ENCODE measurements at regions not wholly inside any gene's neighbourhood (a gene's known extent, or its start where the extent isn't known, plus 50 kb on each side); places are given as distances from the start of the nearest gene placed in this dataset.
A peak's percentile ranks its signal among the peaks of the same experiment; 100 is the strongest.

DNA sequence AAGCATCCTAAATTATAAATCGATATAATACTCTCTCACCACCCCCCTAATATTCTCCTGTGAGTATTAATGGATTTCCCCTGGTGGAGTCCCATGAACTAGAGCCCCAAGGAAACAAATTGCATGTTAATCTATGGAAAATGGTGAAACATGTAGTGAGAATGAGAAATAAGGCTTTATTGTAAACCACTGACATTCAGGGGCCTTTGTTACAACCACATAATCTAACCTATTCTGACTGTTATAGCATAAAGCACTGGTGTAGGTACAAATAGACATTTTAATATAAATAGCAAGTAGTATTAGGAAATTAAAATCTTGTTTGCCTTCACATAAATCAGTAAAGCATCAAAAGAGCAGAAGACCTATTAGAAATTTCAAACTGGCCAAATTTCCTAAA is 65.3 kb upstream of the TLK1 start:
- Histone ChIP-seq H3K9me3 (ENCODE audit: control insufficient read depth, insufficient read depth, low read depth, low read length) (no peaks in the 10 kb centered on the region), H3K4me3 (replicated peaks in 1 of 4; ENCODE audit: control extremely low read depth in 1 of 4, insufficient read depth in 1 of 4, low read depth in 3 of 4, low read length in 4 of 4) (no peak overlapping the region), H3K4me1 (ENCODE audit: control insufficient read depth, extremely low read depth, insufficient read depth, low read length) (peaks cover 3% of the 10 kb centered on the region), H3K9ac (ENCODE audit: insufficient read depth, low read length) (no peak overlapping the region), H3K79me2 (ENCODE audit: control insufficient read depth, insufficient read depth, low read length) (no peaks in the 10 kb centered on the region), H3K27ac (ENCODE audit: insufficient read depth, low read length) (no peak overlapping the region), H3K4me2 (ENCODE audit: extremely low read depth, insufficient read depth, low read length) (no peak overlapping the region), H4K20me1 (ENCODE audit: control insufficient read depth, extremely low read depth, insufficient read depth, low read length) (no peaks in the 10 kb centered on the region), H2AFZ (ENCODE audit: low read length) (no peak overlapping the region), H3K36me3 (ENCODE audit: control insufficient read depth, insufficient read depth, low read length) (no peaks in the 10 kb centered on the region), H3K27me3 (ENCODE audit: control insufficient read depth, insufficient read depth, low read length) (no peaks in the 10 kb centered on the region)
- DNase-seq (ENCODE audit: low read depth in 2 of 2) = no peak
- TF ChIP-seq EZH2 (IDR thresholded peaks at IDR 0.05; ENCODE audit: low read length, missing control alignments) = no peak
- TF ChIP-seq, protein P1, sequence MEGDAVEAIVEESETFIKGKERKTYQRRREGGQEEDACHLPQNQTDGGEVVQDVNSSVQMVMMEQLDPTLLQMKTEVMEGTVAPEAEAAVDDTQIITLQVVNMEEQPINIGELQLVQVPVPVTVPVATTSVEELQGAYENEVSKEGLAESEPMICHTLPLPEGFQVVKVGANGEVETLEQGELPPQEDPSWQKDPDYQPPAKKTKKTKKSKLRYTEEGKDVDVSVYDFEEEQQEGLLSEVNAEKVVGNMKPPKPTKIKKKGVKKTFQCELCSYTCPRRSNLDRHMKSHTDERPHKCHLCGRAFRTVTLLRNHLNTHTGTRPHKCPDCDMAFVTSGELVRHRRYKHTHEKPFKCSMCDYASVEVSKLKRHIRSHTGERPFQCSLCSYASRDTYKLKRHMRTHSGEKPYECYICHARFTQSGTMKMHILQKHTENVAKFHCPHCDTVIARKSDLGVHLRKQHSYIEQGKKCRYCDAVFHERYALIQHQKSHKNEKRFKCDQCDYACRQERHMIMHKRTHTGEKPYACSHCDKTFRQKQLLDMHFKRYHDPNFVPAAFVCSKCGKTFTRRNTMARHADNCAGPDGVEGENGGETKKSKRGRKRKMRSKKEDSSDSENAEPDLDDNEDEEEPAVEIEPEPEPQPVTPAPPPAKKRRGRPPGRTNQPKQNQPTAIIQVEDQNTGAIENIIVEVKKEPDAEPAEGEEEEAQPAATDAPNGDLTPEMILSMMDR (conservative IDR thresholded peaks at IDR 0.05 in 1 of 2, IDR thresholded peaks at IDR 0.05 in 1 of 2; ENCODE audit: low read depth in 1 of 2, low read length in 2 of 2) = no peak

DNA sequence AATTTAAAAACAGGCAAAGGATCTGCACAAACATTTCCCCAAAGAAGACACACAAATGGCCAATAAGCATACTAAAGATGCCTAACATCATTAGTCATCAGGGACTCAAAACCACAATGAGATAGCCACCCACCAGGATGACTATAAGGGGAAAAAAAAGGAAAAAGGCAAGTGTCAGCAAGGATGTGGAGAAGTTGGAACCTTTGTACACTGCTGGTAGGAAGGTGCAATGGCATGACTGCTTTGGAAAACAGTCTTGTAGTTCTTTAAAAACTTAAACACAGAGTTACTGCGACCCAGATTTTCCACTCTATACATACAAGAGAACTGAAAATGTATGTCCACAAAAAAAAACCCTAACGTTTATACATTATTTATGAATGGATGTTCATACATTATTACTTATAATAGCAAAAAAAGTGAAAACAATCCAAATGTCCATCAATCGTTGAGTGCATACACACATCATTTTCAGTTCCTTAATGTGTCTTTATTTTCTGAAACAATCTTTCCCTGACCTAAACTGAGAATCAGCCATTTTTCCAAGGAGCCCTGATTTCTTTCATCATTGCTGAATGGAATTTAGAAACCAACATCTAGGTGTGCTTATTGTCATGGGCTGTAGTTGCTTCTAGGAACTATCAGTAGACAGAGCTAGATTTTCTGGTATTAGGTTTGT is 64.7 kb upstream of the TLK1 start:
- H2AFZ ChIP-seq (ENCODE audit: low read length) = no peak overlapping the region
- no peak overlapping the region for H3K27ac ChIP-seq (ENCODE audit: insufficient read depth, low read length)
- DNase-seq (ENCODE audit: low read depth in 2 of 2) = peak; percentile 79 to 95
- H3K4me1 ChIP-seq (ENCODE audit: control insufficient read depth, extremely low read depth, insufficient read depth, low read length) = peaks cover 3% of the 10 kb centered on the region
- no peaks in the 10 kb centered on the region for H4K20me1 ChIP-seq (ENCODE audit: control insufficient read depth, extremely low read depth, insufficient read depth, low read length)
- H3K9ac ChIP-seq (ENCODE audit: insufficient read depth, low read length) = no peak overlapping the region
- H3K9me3 ChIP-seq (ENCODE audit: control insufficient read depth, insufficient read depth, low read depth, low read length) = no peaks in the 10 kb centered on the region
- H3K36me3 ChIP-seq (ENCODE audit: control insufficient read depth, insufficient read depth, low read length) = no peaks in the 10 kb centered on the region
- TF ChIP-seq, protein P1 (conservative IDR thresholded peaks at IDR 0.05 in 1 of 2, IDR thresholded peaks at IDR 0.05 in 1 of 2; ENCODE audit: low read depth in 1 of 2, low read length in 2 of 2) = peak; percentile 17 to 44
- no peak for TF ChIP-seq EZH2 (IDR thresholded peaks at IDR 0.05; ENCODE audit: low read length, missing control alignments)
- no peaks in the 10 kb centered on the region for H3K79me2 ChIP-seq (ENCODE audit: control insufficient read depth, insufficient read depth, low read length)
- peak overlapping the region; percentile 27 for H3K4me2 ChIP-seq (ENCODE audit: extremely low read depth, insufficient read depth, low read length)
- no peaks in the 10 kb centered on the region for H3K27me3 ChIP-seq (ENCODE audit: control insufficient read depth, insufficient read depth, low read length)
- no peak overlapping the region for H3K4me3 ChIP-seq (replicated peaks in 1 of 4; ENCODE audit: control extremely low read depth in 1 of 4, insufficient read depth in 1 of 4, low read depth in 3 of 4, low read length in 4 of 4)

DNA sequence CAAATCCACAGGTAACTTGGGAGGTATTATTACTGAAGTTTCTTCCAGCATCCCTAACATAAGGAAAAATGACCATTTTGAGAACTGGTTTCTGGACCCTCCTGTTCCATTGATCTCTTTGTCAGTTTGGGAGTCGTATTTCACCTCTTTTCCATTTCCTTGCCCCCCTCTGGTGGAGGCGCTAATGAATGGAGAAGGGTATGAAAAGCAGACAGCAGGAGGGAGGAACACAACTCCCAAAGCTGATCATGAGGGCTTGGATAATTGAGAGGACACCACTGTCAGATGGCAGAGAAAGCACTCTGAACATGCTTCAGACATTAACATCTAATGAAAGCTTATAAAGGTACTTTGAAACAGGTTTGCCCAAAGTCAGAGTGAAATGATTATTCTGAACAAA is 56.6 kb upstream of the TLK1 start:
- H3K36me3 ChIP-seq (ENCODE audit: control insufficient read depth, insufficient read depth, low read length) = no peaks in the 10 kb centered on the region
- H3K4me3 ChIP-seq (replicated peaks in 1 of 4; ENCODE audit: control extremely low read depth in 1 of 4, insufficient read depth in 1 of 4, low read depth in 3 of 4, low read length in 4 of 4) = no peak overlapping the region
- H3K9me3 ChIP-seq (ENCODE audit: control insufficient read depth, insufficient read depth, low read depth, low read length) = no peaks in the 10 kb centered on the region
- H3K27ac ChIP-seq (ENCODE audit: insufficient read depth, low read length) = no peak overlapping the region
- no peak overlapping the region for H3K9ac ChIP-seq (ENCODE audit: insufficient read depth, low read length)
- no peaks in the 10 kb centered on the region for H3K4me1 ChIP-seq (ENCODE audit: control insufficient read depth, extremely low read depth, insufficient read depth, low read length)
- no peak overlapping the region for H3K4me2 ChIP-seq (ENCODE audit: extremely low read depth, insufficient read depth, low read length)
- no peak overlapping the region for H2AFZ ChIP-seq (ENCODE audit: low read length)
- no peaks in the 10 kb centered on the region for H3K27me3 ChIP-seq (ENCODE audit: control insufficient read depth, insufficient read depth, low read length)
- no peak for DNase-seq (ENCODE audit: low read depth in 2 of 2)
- TF ChIP-seq, protein P1 (conservative IDR thresholded peaks at IDR 0.05 in 1 of 2, IDR thresholded peaks at IDR 0.05 in 1 of 2; ENCODE audit: low read depth in 1 of 2, low read length in 2 of 2) = no peak
- TF ChIP-seq EZH2 (IDR thresholded peaks at IDR 0.05; ENCODE audit: low read length, missing control alignments) = no peak
- H4K20me1 ChIP-seq (ENCODE audit: control insufficient read depth, extremely low read depth, insufficient read depth, low read length) = no peaks in the 10 kb centered on the region
- H3K79me2 ChIP-seq (ENCODE audit: control insufficient read depth, insufficient read depth, low read length) = no peaks in the 10 kb centered on the region
